ENCODE measurements at regions not wholly inside any gene's neighbourhood (a gene's known extent, or its start where the extent isn't known, plus 50 kb on each side); places are given as distances from the start of the nearest gene placed in this dataset.

DNA sequence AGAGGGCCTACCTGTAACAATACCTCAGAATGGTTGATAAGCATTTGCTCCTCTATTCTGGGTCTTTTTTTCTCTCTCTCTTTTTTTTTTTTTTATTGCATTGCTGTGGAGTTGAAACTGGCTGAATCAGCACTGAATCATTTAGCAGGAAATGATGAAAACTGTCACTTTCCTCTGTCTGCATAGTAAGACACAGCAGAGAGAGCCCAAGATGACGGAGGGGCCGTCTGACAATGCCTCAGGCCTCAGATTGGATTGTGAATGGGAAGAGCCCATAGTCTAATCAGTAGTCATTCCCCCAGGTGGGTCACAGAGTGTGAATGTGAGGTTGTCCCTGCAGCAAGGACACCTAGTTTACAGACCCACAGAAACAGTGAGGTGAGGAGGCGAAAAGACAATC lies 193.2 kb upstream of the PLXNA2 start:
- no peak overlapping the region for H3K4me3 ChIP-seq (ENCODE audit: low read length)
- peaks cover 13% of the 10 kb centered on the region for H3K4me1 ChIP-seq (ENCODE audit: insufficient read depth, low read length)

DNA sequence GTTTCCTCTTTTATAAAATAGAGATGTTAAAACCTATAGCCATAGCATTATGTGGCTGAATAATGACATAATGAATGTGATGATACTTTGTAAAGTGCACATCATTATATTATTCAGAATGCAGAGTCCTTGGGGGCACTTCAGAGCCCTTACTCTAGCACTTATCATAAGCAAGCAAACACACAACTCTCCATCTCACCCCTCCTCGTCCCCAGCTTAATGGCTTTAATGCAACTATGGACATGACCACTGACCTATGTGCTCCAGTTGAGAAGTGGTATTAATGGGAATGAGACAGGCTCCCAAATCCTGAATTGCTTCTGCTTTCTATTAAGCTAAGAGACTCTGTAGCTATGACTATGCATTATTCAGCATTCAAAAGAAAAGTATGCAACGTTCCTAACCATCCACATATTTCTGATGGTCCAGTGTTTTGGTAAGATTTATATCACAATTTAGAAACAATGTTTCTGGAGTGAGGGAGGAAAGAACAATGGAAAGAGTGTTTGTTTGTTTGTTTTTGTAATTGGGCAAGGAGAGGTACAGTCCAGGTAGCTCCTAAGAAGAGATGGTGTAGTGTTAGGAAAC lies 194.0 kb upstream of the PLXNA2 start:
- Histone ChIP-seq H3K27me3 (ENCODE audit: insufficient read depth, low read length) (no peaks in the 10 kb centered on the region), H3K36me3 (ENCODE audit: insufficient read depth, low read length) (no peaks in the 10 kb centered on the region), H3K4me3 (ENCODE audit: low read length) (no peak overlapping the region), H3K4me1 (ENCODE audit: insufficient read depth, low read length) (peaks cover 5% of the 10 kb centered on the region), H2AFZ (ENCODE audit: low read depth, low read length) (no peak overlapping the region), H3K9me3 (ENCODE audit: low read length) (no peaks in the 10 kb centered on the region)

More for the DNA sequence above, 193.2 kb upstream of the PLXNA2 start:
- H3K9me3 ChIP-seq (ENCODE audit: low read length): no peaks in the 10 kb centered on the region
- no peaks in the 10 kb centered on the region for H3K27me3 ChIP-seq (ENCODE audit: insufficient read depth, low read length)
- H2AFZ ChIP-seq (ENCODE audit: low read depth, low read length): no peak overlapping the region
- H3K36me3 ChIP-seq (ENCODE audit: insufficient read depth, low read length): no peaks in the 10 kb centered on the region

DNA sequence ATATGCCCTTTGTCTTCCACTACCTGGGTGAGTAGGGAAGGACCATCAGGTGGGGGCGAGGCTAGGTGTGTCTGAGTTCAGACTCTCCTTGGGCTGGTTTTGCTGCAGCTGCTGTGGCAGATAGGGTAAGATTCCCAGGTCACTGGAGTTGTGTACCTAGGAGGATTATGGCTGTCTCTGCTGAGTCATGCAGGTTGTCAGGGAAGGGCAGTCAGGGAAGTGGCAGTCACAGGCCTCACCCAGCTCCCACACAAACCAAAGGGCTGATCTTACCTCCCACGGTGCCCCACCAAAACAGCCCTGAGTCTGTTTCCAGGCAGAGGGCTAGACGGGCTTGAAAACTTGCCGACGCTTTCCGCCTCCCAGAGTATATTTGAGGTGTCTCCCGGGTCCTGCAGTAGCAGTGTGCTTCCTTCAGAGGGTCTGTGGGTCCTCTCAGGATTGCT lies 201.6 kb upstream of the PLXNA2 start:
- H3K4me1 ChIP-seq (ENCODE audit: insufficient read depth, low read length): no peaks in the 10 kb centered on the region
- no peaks in the 10 kb centered on the region for H3K27me3 ChIP-seq (ENCODE audit: insufficient read depth, low read length)
- no peak overlapping the region for H3K4me3 ChIP-seq (ENCODE audit: low read length)
- H3K36me3 ChIP-seq (ENCODE audit: insufficient read depth, low read length): no peaks in the 10 kb centered on the region
- H3K9me3 ChIP-seq (ENCODE audit: low read length): no peaks in the 10 kb centered on the region
- no peak overlapping the region for H2AFZ ChIP-seq (ENCODE audit: low read depth, low read length)

DNA sequence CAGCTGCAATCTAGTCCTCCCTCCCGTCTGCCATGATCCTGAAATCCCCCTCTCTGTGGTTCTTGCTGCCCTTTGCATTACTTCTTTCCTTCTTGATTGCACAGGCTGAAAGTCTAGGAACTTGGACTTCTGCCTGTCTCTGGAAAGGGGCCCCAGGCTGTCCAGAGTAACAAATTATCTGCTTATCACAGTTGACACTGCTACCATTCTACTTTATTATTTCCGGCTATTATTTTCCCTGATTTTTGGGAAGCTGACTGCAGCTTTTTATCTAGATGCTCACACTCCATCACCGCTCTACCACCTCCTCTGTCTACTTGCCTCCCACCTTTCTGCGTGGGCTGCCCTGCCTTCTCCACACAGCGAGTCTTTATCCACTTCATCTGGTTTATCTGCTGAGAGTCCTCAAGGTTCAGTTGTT lies 202.1 kb upstream of the PLXNA2 start:
- no peaks in the 10 kb centered on the region for H3K9me3 ChIP-seq (ENCODE audit: low read length)
- H3K36me3 ChIP-seq (ENCODE audit: insufficient read depth, low read length): no peaks in the 10 kb centered on the region
- no peaks in the 10 kb centered on the region for H3K4me1 ChIP-seq (ENCODE audit: insufficient read depth, low read length)
- no peaks in the 10 kb centered on the region for H3K27me3 ChIP-seq (ENCODE audit: insufficient read depth, low read length)
- no peak overlapping the region for H3K4me3 ChIP-seq (ENCODE audit: low read length)
- H2AFZ ChIP-seq (ENCODE audit: low read depth, low read length): no peak overlapping the region

DNA sequence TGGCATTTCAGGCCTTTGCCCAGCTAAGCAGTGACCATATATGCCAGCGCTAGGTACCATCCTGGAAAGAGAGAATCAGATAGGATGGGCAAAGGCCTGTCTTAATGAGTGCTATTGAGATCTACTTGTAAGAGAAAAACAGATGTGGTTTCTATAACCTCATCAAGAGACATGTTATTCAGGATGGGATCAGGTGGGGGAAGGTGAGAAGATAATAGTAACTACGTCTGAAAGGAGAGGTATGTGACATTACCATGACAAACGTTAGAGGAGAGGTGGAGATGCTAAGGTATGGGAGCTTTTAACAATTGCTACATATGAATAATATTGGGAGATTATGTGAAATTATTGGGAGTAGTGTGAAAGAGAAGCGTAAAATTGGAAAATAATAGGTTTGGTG lies 204.2 kb upstream of the PLXNA2 start:
- Histone ChIP-seq H3K4me1 (ENCODE audit: insufficient read depth, low read length) (no peaks in the 10 kb centered on the region), H3K36me3 (ENCODE audit: insufficient read depth, low read length) (no peaks in the 10 kb centered on the region), H3K27me3 (ENCODE audit: insufficient read depth, low read length) (no peaks in the 10 kb centered on the region), H3K4me3 (ENCODE audit: low read length) (no peak overlapping the region), H2AFZ (ENCODE audit: low read depth, low read length) (no peak overlapping the region), H3K9me3 (ENCODE audit: low read length) (no peaks in the 10 kb centered on the region)

DNA sequence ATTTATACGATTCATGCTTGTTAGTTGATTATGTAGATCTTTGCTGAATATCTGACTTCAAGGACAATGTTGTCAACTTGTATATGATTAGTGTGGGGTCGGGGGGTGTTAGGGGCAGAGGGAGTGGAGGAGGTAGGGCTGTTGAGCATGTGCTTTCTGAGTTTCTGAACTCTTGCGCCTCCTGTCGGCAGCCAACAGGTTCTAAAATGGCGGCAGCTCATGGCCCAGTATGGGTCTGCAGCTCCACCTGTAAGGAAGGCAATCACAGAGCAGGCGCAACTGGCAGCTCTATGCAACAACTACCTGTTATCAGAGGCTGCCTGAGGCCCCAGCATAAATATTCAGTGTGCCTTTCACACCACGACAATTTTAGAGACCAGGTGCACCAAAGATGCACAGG lies 205.8 kb upstream of the PLXNA2 start:
- Histone ChIP-seq H3K9me3 (ENCODE audit: low read length) (no peaks in the 10 kb centered on the region), H3K4me3 (ENCODE audit: low read length) (no peak overlapping the region), H3K27me3 (ENCODE audit: insufficient read depth, low read length) (no peaks in the 10 kb centered on the region), H3K4me1 (ENCODE audit: insufficient read depth, low read length) (no peaks in the 10 kb centered on the region), H2AFZ (ENCODE audit: low read depth, low read length) (no peak overlapping the region), H3K36me3 (ENCODE audit: insufficient read depth, low read length) (no peaks in the 10 kb centered on the region)

DNA sequence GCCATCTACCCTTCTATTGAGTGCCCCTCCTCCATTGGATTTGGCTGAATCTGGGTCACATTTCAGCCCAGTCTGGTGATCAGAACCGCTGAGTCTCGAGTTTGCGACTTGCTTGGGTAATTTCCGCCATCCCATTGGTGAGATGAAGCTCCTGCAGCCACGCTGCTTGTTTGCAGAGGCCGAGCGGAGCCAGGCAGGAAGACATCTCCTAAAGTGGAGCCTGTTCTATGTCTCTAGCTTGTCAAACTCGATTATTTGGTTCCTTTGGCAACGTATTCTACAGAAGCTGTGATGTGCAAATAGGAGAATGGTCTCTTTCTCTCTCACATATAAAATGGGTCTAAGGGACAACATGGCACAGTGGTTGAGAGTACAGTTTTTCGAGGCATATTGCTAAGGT lies 206.8 kb upstream of the PLXNA2 start:
- Histone ChIP-seq H3K36me3 (ENCODE audit: insufficient read depth, low read length) (no peaks in the 10 kb centered on the region), H3K4me1 (ENCODE audit: insufficient read depth, low read length) (no peaks in the 10 kb centered on the region), H3K27me3 (ENCODE audit: insufficient read depth, low read length) (no peaks in the 10 kb centered on the region), H3K9me3 (ENCODE audit: low read length) (no peaks in the 10 kb centered on the region), H2AFZ (ENCODE audit: low read depth, low read length) (no peak overlapping the region), H3K4me3 (ENCODE audit: low read length) (no peak overlapping the region)

DNA sequence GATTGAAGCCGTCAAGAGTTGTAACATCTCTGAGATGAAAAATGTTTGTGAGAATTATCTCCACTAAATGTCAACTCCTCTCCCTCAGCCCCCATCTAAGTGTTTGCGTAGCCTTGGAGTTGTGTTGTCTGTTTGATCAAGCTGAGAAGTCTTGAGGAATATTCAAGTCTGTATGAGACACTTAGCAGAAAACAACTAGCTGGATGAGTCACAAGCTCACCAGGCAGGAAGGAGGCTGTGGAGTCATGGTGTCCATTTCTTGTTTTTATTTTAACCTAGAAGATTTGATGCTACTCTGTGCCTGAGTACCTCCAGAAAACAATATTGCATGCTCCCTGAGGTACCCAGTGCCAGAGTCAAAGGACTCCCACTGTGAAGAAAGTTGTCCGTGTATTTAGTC lies 211.6 kb upstream of the PLXNA2 start:
- no peaks in the 10 kb centered on the region for H3K36me3 ChIP-seq (ENCODE audit: insufficient read depth, low read length)
- no peaks in the 10 kb centered on the region for H3K4me1 ChIP-seq (ENCODE audit: insufficient read depth, low read length)
- H3K27me3 ChIP-seq (ENCODE audit: insufficient read depth, low read length): no peaks in the 10 kb centered on the region
- H2AFZ ChIP-seq (ENCODE audit: low read depth, low read length): no peak overlapping the region
- H3K9me3 ChIP-seq (ENCODE audit: low read length): no peaks in the 10 kb centered on the region
- H3K4me3 ChIP-seq (ENCODE audit: low read length): no peak overlapping the region

DNA sequence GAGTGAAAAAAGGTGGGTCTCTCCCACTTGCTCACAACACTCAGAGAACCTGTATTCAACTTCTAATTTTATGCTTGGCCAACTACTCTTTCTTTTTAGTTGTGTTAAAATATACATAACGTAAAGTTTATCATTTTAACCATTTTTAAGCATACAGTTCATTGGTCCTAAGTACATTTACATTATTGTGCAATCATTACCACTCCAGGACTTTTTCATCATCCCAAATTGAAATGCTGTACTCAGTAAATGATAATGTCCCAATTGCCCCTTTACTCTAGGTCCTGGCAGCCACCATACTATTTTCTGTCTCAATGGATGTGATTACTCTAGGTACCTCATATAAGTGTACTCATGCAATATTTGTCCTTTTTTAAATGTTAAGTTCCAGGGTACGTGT lies 212.3 kb upstream of the PLXNA2 start:
- no peaks in the 10 kb centered on the region for H3K36me3 ChIP-seq (ENCODE audit: insufficient read depth, low read length)

DNA sequence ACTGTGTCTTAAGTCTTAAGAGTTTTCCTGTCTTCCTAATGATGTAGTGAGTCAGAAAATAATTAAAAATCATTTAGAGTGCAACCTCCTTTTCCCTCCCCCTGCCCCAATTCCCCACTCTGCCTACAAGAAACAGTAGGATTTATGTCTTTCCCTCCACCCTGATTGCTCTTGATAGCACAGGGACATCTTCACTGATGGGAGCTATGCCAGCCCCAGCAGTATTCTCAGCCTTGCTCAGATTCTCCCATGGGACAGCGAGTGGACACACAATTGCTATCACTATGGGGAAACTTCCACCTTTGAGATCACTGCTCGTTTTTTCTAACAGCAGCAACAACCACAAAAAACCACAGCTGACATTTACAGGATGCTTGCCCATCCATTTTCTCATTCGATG lies 216.6 kb upstream of the PLXNA2 start:
- no peak overlapping the region for H3K4me3 ChIP-seq (ENCODE audit: low read length)
- H2AFZ ChIP-seq (ENCODE audit: low read depth, low read length): no peak overlapping the region
- no peaks in the 10 kb centered on the region for H3K36me3 ChIP-seq (ENCODE audit: insufficient read depth, low read length)
- H3K27me3 ChIP-seq (ENCODE audit: insufficient read depth, low read length): no peaks in the 10 kb centered on the region
- H3K4me1 ChIP-seq (ENCODE audit: insufficient read depth, low read length): no peaks in the 10 kb centered on the region
- H3K9me3 ChIP-seq (ENCODE audit: low read length): no peaks in the 10 kb centered on the region

More for the DNA sequence above, 212.3 kb upstream of the PLXNA2 start:
- Histone ChIP-seq H3K4me3 (ENCODE audit: low read length) (no peak overlapping the region), H3K4me1 (ENCODE audit: insufficient read depth, low read length) (no peaks in the 10 kb centered on the region), H3K9me3 (ENCODE audit: low read length) (no peaks in the 10 kb centered on the region), H3K27me3 (ENCODE audit: insufficient read depth, low read length) (no peaks in the 10 kb centered on the region), H2AFZ (ENCODE audit: low read depth, low read length) (no peak overlapping the region)

DNA sequence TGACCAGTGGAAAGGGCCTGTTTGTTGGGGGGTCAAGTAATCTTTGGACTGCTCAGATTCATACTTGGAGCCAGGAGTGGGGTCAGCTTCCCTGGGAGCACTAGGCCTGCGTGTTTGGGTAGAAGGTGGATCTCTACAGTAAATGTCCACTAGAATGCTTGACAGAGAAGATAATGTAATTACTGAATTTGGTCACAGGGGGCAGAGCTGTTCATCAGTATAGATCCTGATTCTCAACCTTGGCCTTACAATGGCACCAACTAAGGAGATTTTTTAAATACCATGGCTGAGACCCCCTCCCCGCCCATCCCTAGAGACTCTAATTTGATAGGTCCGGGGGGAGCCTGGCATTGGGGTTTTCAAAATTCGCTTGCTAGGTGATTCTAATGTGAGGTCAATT lies 217.5 kb upstream of the PLXNA2 start:
- Histone ChIP-seq H3K4me3 (ENCODE audit: low read length) (no peak overlapping the region), H2AFZ (ENCODE audit: low read depth, low read length) (no peak overlapping the region), H3K4me1 (ENCODE audit: insufficient read depth, low read length) (no peaks in the 10 kb centered on the region)

DNA sequence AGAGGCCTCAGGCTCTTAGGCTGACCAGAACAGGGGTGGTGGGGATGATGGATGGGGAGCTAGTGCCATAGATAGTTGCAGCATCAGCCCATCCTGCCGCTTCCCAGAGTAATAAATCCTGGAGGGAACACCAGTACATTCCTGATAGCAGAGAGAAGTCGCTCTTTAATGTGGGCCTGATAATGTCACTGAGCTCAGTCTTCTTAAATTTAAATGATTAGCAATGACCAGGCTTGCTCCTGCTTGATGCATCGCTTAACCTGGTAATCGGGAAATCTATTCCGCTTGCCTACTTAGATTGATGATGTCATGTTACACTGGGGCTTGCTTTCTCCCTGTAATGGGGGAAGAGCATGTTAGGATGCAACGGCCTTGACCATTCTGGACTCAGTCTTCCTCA lies 218.6 kb upstream of the PLXNA2 start:
- no peaks in the 10 kb centered on the region for H3K27me3 ChIP-seq (ENCODE audit: insufficient read depth, low read length)
- no peak overlapping the region for H2AFZ ChIP-seq (ENCODE audit: low read depth, low read length)
- H3K36me3 ChIP-seq (ENCODE audit: insufficient read depth, low read length): no peaks in the 10 kb centered on the region
- H3K9me3 ChIP-seq (ENCODE audit: low read length): no peaks in the 10 kb centered on the region
- H3K4me1 ChIP-seq (ENCODE audit: insufficient read depth, low read length): no peaks in the 10 kb centered on the region
- no peak overlapping the region for H3K4me3 ChIP-seq (ENCODE audit: low read length)

More for the DNA sequence above, 217.5 kb upstream of the PLXNA2 start:
- Histone ChIP-seq H3K9me3 (ENCODE audit: low read length) (no peaks in the 10 kb centered on the region), H3K36me3 (ENCODE audit: insufficient read depth, low read length) (no peaks in the 10 kb centered on the region), H3K27me3 (ENCODE audit: insufficient read depth, low read length) (no peaks in the 10 kb centered on the region)

DNA sequence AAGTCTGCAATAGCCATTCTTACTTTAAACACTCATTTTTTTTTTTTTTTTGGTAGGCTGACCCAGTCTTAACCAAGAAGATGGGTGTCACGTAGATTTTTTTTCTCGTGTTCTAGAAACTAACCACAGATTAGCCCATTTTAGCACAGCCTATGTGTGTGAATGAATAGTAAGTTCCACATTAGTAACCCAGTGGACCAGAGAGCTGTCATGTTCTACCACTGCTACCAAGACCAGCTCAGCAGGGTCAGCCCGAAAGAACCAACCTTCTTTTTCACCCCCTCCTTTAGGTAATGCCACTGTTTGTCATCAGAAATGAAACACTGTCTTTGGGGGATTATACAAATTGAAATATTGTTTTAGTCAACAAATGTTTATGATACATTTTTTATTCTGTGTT lies 221.1 kb upstream of the PLXNA2 start:
- H2AFZ ChIP-seq (ENCODE audit: low read depth, low read length): no peak overlapping the region
- H3K9me3 ChIP-seq (ENCODE audit: low read length): no peaks in the 10 kb centered on the region
- no peaks in the 10 kb centered on the region for H3K36me3 ChIP-seq (ENCODE audit: insufficient read depth, low read length)
- H3K4me3 ChIP-seq (ENCODE audit: low read length): no peak overlapping the region
- H3K27me3 ChIP-seq (ENCODE audit: insufficient read depth, low read length): no peaks in the 10 kb centered on the region
- no peaks in the 10 kb centered on the region for H3K4me1 ChIP-seq (ENCODE audit: insufficient read depth, low read length)
